GM18858 (cell line): ENCODE measurements at regions not wholly inside any gene's neighbourhood (a gene's known extent, or its start where the extent isn't known, plus 50 kb on each side); places are given as distances from the start of the nearest gene placed in this dataset.

Experiments
- ATAC-seq: cut with Tn5 transposase; IDR thresholded peaks from one replicate; pipeline ENCODE4 v1.9.1; 2021; ENCODE audit not compliant: unreplicated experiment

- ATAC-seq, result no peak
Observed at GRCh38 chr11:106212081-106212480, 134.6 kb downstream of the AASDHPPT start.

DNA sequence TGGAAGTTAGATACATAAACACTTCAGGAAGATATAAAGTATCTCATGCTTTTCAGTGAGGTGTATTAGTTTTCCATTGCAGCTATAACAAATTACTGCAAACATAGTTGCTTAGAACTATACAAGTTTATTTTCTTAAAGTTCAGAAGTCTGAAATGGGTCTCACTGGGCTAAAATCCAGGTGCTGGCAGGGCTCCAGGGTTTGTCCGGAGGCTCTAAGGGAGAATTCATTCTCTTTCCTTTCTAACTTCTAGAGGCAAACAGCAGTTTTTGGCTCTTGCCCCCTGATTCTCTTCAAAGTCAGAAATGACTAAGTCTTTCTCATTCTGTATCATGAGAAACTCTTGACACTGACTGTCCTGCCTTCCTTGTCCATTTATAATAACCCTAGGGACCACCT is 138.8 kb downstream of the AASDHPPT start:
- ATAC-seq, result no peak

- no peak for ATAC-seq
Observed at GRCh38 chr11:106217456-106217855, 140.0 kb downstream of the AASDHPPT start.

- ATAC-seq, result no peak
Observed at GRCh38 chr11:106218106-106218505, 140.6 kb downstream of the AASDHPPT start.

GRCh38 chr11:106222626-106223025 is 145.2 kb downstream of the AASDHPPT start:
- no peak for ATAC-seq

DNA sequence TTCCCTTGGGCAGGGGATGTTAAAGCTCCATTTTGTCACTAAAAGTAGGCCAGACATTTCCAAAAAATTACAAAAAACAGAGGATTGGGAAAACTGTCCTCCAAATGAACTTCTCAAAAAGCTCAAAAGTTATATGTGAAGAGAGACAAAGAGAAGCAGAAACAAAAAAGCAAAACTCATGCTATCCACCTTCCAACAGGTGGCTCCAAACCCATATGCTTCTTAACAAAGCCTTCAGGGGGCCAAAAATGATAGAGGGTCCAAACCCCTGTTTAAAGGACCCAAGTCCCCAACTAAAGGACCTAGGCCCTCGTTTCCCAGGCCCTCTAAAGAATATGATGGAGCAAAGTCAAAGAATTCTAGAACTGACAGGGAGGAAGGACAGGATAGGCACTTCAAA is 146.7 kb downstream of the AASDHPPT start:
- no peak for ATAC-seq

- ATAC-seq, result no peak
Observed at GRCh38 chr11:106228996-106229395, 151.5 kb downstream of the AASDHPPT start.

DNA sequence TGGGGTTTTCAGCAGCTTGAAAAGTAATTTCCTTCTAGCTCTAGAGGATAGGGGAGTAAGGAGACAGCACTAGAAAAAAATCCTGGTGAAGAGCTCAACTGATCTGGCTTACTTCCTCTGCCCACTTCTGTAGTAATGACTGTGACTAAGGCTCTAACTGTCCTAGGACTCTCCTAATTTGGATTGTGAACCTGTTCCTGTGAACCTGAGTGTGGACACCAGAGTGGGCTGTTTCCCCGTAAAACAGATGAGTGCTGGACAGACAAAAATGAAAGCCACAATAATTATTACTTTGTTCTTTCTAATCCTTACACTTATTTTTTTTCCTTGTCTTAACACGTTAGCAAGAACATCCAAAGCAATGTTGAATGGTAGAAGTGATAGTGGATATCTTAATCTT is 154.1 kb downstream of the AASDHPPT start:
- ATAC-seq, result no peak

DNA sequence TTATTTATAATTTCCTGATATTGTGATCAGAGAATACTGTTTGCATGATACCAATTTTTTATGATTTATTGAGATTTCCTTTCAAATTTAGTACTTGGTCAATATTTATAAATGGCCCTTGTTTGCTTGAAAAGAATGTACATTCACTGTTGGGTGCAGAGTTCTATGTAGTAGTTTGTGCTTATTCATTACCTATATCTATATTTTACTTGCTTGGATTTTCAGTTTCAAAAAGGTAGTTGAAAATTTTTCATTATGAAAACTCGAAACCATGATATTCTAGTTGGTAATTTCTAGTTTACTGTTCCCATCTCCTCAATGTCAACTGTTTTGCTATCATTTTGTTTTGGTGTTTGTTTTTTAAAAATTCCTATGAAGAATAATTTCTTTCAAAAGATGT is 155.7 kb downstream of the AASDHPPT start:
- ATAC-seq, result peak; percentile 57

DNA sequence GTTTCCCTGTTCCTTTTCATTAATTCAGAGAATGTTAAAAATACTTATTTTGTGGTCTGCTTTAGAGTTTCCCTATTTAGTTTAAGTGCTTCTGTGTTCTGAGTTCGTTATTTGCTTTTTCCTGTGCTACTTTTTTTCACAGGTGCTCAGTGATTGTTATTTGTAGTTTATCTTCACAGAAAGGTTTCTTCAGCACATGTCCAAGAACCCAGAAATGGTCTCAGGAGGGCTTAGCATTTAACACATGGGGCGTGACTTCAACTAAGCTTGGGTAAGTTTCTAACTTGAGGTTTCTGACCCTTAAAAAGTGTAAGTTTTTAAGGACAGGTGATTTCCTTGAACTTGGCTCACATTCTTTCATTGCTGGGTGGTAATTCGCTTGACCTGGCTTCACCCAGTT is 157.3 kb downstream of the AASDHPPT start:
- ATAC-seq, result no peak

GRCh38 chr11:106236295-106236694 is 158.8 kb downstream of the AASDHPPT start:
- no peak for ATAC-seq

DNA sequence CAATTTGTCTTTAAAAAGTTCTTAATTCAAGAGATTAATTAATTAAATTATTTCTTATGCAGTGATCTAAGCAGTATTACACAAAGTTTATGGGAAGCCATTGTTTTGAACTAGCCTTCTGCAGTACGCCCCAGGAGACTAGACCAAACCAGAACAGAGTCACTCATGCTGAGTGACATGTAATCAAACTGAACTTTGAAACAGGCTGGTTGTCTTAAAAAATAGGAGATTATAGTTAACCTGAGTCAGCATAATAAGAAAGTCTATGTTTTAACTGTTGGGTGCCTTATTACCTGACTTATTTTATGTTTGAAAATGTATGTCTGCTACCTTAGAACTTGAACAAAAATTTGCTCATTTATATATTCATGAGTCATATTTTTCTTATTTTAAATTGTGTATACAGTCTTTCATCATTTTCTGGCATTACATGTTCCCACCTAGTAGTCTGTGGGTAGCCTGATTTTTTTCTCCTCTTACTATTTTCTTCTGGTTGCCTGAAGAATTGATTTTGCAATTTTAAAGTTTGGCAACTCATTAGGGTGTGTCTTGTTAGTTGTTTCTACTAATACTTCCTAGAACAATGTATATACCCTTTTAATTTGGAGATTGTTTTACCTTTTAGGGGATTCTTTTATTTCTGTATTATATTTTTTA is 161.4 kb downstream of the AASDHPPT start:
- no peak for ATAC-seq

GRCh38 chr11:106241601-106242257 is 164.3 kb downstream of the AASDHPPT start:
- no peak for ATAC-seq

GRCh38 chr11:106242718-106243415 is 165.4 kb downstream of the AASDHPPT start:
- ATAC-seq, result no peak

DNA sequence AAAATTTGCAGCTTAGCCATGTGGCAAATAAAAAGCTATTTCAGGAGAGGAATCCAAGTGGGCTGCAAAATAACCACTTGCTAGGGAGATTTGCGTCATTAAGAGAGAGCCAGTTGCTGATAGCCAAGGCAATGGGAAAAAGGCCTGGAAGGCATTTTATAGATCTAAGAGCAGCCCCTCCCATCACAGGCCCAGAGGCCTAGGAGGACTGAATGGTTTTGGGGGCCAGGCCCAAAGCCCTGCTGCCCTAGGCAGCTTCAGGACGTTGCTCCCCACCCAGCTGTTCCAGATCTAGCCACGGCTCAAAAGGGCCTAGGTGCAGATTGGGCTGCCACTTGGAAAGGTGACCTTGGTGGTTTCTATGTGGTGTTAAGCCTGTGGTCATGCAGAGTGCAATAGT is 169.0 kb downstream of the AASDHPPT start:
- no peak for ATAC-seq

DNA sequence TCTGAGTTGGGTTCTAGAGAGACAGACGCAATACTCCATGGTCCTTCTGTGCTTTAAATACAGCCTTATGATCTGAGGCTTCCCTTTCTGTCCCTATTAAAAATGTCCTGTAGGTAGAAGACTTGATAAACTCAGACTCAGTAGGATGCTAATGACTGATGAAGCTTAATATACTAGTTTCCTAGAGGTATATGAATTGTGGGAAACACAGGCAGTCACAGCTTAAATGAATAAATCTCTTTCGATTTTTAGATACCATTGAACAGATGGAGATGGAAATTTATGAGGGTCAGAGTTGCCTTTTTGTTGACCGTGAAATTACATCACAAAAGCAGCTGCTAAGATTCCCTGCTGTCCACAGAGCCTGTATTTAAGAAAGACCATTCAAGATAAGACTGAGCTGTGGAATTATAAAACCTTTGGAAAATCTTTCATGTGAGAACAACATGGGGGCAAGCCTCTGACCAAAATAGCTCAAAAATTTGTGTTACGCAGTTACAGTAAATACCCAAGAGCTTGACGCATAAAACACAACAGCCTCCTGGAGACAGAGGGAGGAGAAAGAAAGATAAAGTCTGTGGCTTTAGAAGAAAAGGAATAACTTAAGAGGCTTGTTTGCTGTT is 172.3 kb downstream of the AASDHPPT start:
- ATAC-seq, result no peak

GRCh38 chr11:106262852-106263251 is 185.4 kb downstream of the AASDHPPT start:
- ATAC-seq, result no peak

DNA sequence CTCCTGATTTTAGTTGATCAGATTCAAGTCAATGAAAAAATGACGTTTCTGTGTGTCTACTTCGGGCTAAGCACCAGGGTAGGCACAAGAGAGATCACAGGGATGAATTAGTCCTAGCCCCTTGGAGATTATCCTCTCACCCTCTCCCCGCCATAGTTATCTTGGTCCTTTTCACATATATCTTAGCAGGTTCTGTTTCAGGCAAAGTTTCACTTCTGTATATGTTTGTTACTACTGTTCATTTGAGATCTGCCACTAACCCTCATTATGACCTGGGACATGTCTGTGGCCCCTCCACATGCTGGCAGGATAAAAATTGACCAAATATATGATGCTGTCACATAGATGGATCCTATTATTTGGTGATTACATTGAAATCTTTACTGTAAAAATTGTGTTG is 186.1 kb downstream of the AASDHPPT start:
- no peak for ATAC-seq

DNA sequence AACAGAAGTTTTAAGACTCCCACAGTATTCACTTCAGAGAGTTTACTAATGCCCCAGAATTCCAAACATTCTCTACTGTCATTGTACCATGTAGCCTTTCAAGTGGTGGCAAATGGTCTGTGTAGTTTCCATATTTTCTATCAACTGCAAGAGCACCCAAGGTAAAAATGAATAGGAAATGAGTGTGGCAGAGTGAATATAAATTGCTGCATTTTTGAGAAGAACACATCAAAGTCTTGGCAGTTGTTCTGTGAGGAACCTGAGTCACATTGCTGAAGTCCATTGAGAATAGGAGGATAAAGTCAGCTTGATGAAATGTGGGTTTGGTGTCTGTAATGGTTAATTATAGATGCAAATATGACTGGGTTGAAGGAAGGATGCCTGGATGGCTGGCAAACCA is 193.6 kb downstream of the AASDHPPT start:
- ATAC-seq, result no peak

DNA sequence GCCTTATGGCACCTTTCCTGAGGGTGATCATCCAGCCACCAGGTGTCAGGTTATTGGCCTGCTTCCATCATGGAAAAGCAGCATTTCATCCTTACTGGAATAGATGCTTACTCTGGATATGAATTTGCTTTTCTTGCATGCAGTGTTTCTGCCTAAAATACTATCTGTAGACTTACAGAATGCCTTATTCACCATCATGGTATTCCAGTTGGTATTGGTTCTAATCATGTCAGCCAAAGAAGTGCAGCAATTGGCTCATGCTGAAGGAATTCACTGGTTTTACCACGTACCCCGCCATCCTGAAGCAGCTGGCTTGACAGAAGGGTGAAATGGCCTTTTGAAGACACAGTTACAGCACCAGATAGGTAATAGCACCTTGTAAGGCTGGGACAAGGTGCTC is 194.2 kb downstream of the AASDHPPT start:
- ATAC-seq, result no peak

DNA sequence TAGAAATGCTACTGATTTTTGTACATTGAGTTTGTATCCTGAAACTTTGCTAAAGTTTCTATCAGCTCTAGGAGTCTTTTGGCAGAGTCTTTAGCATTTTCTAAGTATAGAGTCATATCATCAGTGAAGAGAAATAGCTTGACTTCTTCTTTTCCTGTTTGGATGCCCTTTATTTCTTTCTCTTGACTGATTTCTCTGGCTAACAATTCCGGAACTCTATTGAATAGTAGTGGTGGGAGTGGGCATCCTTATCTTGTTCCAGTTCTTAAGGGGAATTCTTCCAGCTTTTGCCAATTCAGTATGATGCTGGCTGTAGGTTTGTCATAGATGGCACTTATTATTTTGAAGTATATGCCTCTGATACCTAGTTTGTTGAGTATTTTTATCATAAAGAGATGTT is 197.7 kb downstream of the AASDHPPT start:
- no peak for ATAC-seq

- no peak for ATAC-seq
Observed at GRCh38 chr11:106276126-106276525, 198.7 kb downstream of the AASDHPPT start.
